Heart left ventricle (tissue), 13 donors: ENCODE measurements at regions not wholly inside any gene's neighbourhood (a gene's known extent, or its start where the extent isn't known, plus 50 kb on each side); places are given as distances from the start of the nearest gene placed in this dataset.

Experiments
- POLR2A ChIP-seq, 2 donors: fragments of 450-650 bp; IDR thresholded peaks; one replicate each; pipeline ENCODE4 v1.6.1; 2017; ENCODE audit warnings: antibody characterized with exemption in 2 of 2, mild to moderate bottlenecking in 2 of 2, moderate library complexity in 2 of 2
- TF ChIP-seq, protein P1 (sequence below), 12 donors: fragments of 200-600 bp; sonication (generic) in 4 of 12; IDR thresholded peaks; one replicate each; pipeline versions ENCODE4 v1.5.0 to v1.8.0; 2018 to 2022; ENCODE audit warnings: antibody characterized with exemption in 12 of 12, mild to moderate bottlenecking in 5 of 12
- donor health status: ischemic (EF 13 %, LVEDD 7.1; RV severe dilation, severe dysfunction).
- donor health status: DM: no; HTN: yes; CAD: no.
- donor health status: DM: no; HTN: no; CAD: no.
- donor health status: ischemic (EF 25% LVEDD 6.9; RV normal size, moderate dysfunction).
- donor health status: ischemic (EF 25% LVEDD 5.7; RV mildly dilated, moderate dysfunction).
- donor health status: ischemic (EF 35%, LVEDD 5.7; RV mildly dilated, moderate dysfunction).
- donor health status: nonischemic (EF 11% LVEDD 7.7; RV severe dilation, severe dysfunction).
- donor health status: DM: yes; HTN: yes; CAD: no.
- donor health status: PGD.
- donor health status: ischemic (EF 29% LVEDD 5.4; RV normal size, mild dysfunction).
- donor health status: nonischemic (EF 23%, LVEDD 6.1; RV moderate dilation, normal function).

DNA sequence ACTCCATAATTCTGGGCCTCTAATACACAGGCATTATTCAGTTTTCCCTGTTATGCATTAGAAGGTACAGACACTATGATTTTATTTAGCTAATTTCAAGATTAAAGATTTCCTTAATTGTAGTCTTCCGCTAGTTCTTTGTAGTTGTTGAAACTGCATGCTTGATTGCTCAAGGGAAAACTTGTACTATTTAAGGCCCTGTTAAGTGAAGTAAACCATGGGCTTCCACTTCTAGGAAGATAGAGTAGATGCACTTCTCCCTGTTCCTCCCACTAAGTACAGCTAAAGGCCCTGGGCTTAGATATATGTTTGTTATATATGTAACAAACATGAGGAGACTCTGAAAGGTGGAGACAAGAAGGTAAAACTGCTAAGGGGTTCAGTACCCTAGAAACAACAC lies 215.8 kb upstream of the LEF1 start:
- TF ChIP-seq, protein P1, sequence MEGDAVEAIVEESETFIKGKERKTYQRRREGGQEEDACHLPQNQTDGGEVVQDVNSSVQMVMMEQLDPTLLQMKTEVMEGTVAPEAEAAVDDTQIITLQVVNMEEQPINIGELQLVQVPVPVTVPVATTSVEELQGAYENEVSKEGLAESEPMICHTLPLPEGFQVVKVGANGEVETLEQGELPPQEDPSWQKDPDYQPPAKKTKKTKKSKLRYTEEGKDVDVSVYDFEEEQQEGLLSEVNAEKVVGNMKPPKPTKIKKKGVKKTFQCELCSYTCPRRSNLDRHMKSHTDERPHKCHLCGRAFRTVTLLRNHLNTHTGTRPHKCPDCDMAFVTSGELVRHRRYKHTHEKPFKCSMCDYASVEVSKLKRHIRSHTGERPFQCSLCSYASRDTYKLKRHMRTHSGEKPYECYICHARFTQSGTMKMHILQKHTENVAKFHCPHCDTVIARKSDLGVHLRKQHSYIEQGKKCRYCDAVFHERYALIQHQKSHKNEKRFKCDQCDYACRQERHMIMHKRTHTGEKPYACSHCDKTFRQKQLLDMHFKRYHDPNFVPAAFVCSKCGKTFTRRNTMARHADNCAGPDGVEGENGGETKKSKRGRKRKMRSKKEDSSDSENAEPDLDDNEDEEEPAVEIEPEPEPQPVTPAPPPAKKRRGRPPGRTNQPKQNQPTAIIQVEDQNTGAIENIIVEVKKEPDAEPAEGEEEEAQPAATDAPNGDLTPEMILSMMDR (IDR thresholded peaks at IDR 0.05): no peak
- no peak for TF ChIP-seq POLR2A (IDR thresholded peaks at IDR 0.05)
